Parathyroid adenoma (tissue), 2 donors: ENCODE measurements at regions not wholly inside any gene's neighbourhood (a gene's known extent, or its start where the extent isn't known, plus 50 kb on each side); places are given as distances from the start of the nearest gene placed in this dataset.

ENCODE experiments used
- H2AFZ ChIP-seq: fragments of 300-600 bp; sonication (generic); one replicate; pipeline ENCODE4 v1.7.0; 2017; ENCODE audit warnings: antibody characterized with exemption, mild to moderate bottlenecking
- H3K27ac ChIP-seq: fragments of 300-600 bp; sonication (generic); one replicate; pipeline ENCODE4 v1.7.0; 2017
- H3K27me3 ChIP-seq: fragments of 300-600 bp; sonication (generic); one replicate; pipeline ENCODE4 v1.7.0; 2017; ENCODE audit warnings: low read length; ENCODE audit not compliant: control insufficient read depth, insufficient read depth
- H3K36me3 ChIP-seq: fragments of 300-600 bp; sonication (generic); one replicate; pipeline ENCODE4 v1.7.0; 2017; ENCODE audit warnings: low read length; ENCODE audit not compliant: control insufficient read depth, insufficient read depth
- H3K4me1 ChIP-seq: fragments of 300-600 bp; sonication (generic); one replicate; pipeline ENCODE4 v1.7.0; 2017; ENCODE audit warnings: control low read depth
- H3K4me2 ChIP-seq: fragments of 300-600 bp; sonication (generic); one replicate; pipeline ENCODE4 v1.7.0; 2017; ENCODE audit warnings: low read length
- H3K4me3 ChIP-seq: fragments of 300-600 bp; sonication (generic); one replicate; pipeline ENCODE4 v1.7.0; 2017; ENCODE audit warnings: low read depth, low read length
- H3K79me2 ChIP-seq: fragments of 300-600 bp; sonication (generic); one replicate; pipeline ENCODE4 v1.7.0; 2017; ENCODE audit warnings: control low read depth
- H3K9ac ChIP-seq: fragments of 300-600 bp; sonication (generic); one replicate; pipeline ENCODE4 v1.7.0; 2017; ENCODE audit warnings: mild to moderate bottlenecking
- H3K9me3 ChIP-seq: fragments of 300-600 bp; sonication (generic); one replicate; pipeline ENCODE4 v1.7.0; 2017; ENCODE audit warnings: low read length; ENCODE audit not compliant: control insufficient read depth
- CTCF ChIP-seq: fragments of 300-600 bp; sonication (generic); IDR thresholded peaks from one replicate; pipeline ENCODE4 v1.7.0; 2017; ENCODE audit warnings: antibody characterized with exemption, mild to moderate bottlenecking
- donor health status: primary hyperparathyroidism.

- H3K9me3 ChIP-seq = no peaks in the 10 kb centered on the region
- no peaks in the 10 kb centered on the region for H3K27me3 ChIP-seq
- no peaks in the 10 kb centered on the region for H3K79me2 ChIP-seq
- no peak overlapping the region for H3K9ac ChIP-seq
- H3K36me3 ChIP-seq = no peaks in the 10 kb centered on the region
- no peak overlapping the region for H3K4me2 ChIP-seq
- H3K27ac ChIP-seq = no peak overlapping the region
- H2AFZ ChIP-seq = no peak overlapping the region
- H3K4me3 ChIP-seq = no peak overlapping the region
- H3K4me1 ChIP-seq = peaks cover 2% of the 10 kb centered on the region
- no peak for TF ChIP-seq CTCF
Measured at GRCh38 chr12:46483572-46484395, 111.2 kb upstream of the SLC38A2 start.

GRCh38 chr12:46480724-46481123 lies 108.2 kb upstream of the SLC38A2 start:
- Histone ChIP-seq H2AFZ (no peak overlapping the region), H3K4me2 (no peak overlapping the region), H3K4me1 (peaks cover 9% of the 10 kb centered on the region), H3K9me3 (no peaks in the 10 kb centered on the region), H3K79me2 (peaks cover 5% of the 10 kb centered on the region), H3K4me3 (no peak overlapping the region), H3K36me3 (no peaks in the 10 kb centered on the region), H3K9ac (no peak overlapping the region), H3K27me3 (no peaks in the 10 kb centered on the region), H3K27ac (no peak overlapping the region)
- TF ChIP-seq CTCF = no peak

GRCh38 chr12:46480316-46480715 lies 107.7 kb upstream of the SLC38A2 start:
- Histone ChIP-seq H3K4me2 (no peak overlapping the region), H3K4me1 (peaks cover 9% of the 10 kb centered on the region), H3K27me3 (no peaks in the 10 kb centered on the region), H3K36me3 (no peaks in the 10 kb centered on the region), H3K79me2 (peaks cover 5% of the 10 kb centered on the region), H3K4me3 (no peak overlapping the region), H3K27ac (no peak overlapping the region), H3K9me3 (no peaks in the 10 kb centered on the region), H2AFZ (no peak overlapping the region), H3K9ac (no peak overlapping the region)
- TF ChIP-seq CTCF = no peak

- no peak overlapping the region for H3K27ac ChIP-seq
- H3K4me2 ChIP-seq = no peak overlapping the region
- TF ChIP-seq CTCF = no peak
- no peaks in the 10 kb centered on the region for H3K9me3 ChIP-seq
- H3K4me3 ChIP-seq = no peak overlapping the region
- no peaks in the 10 kb centered on the region for H3K36me3 ChIP-seq
- H2AFZ ChIP-seq = no peak overlapping the region
- peaks cover 5% of the 10 kb centered on the region for H3K79me2 ChIP-seq
- no peaks in the 10 kb centered on the region for H3K27me3 ChIP-seq
- H3K9ac ChIP-seq = no peak overlapping the region
- peaks cover 12% of the 10 kb centered on the region for H3K4me1 ChIP-seq
Measured at GRCh38 chr12:46478123-46478522, 105.5 kb upstream of the SLC38A2 start.

- no peak overlapping the region for H3K27ac ChIP-seq
- no peak overlapping the region for H2AFZ ChIP-seq
- no peak overlapping the region for H3K4me2 ChIP-seq
- no peaks in the 10 kb centered on the region for H3K9me3 ChIP-seq
- peaks cover 12% of the 10 kb centered on the region for H3K4me1 ChIP-seq
- no peak for TF ChIP-seq CTCF
- no peaks in the 10 kb centered on the region for H3K27me3 ChIP-seq
- H3K4me3 ChIP-seq = no peak overlapping the region
- peaks cover 5% of the 10 kb centered on the region for H3K79me2 ChIP-seq
- no peaks in the 10 kb centered on the region for H3K36me3 ChIP-seq
- H3K9ac ChIP-seq = no peak overlapping the region
Measured at GRCh38 chr12:46477541-46477940, 105.0 kb upstream of the SLC38A2 start.
